ENCODE measurements at regions not wholly inside any gene's neighbourhood (a gene's known extent, or its start where the extent isn't known, plus 50 kb on each side); places are given as distances from the start of the nearest gene placed in this dataset.

GRCh38 chr20:7540923-7541322 lies 399.3 kb downstream of the HAO1 start:
- H3K4me1 ChIP-seq: no peaks in the 10 kb centered on the region
- no peaks in the 10 kb centered on the region for H3K36me3 ChIP-seq
- 85 to 88% methylated on average over 2 of the region's 2 CpGs for WGBS, 2 donors
- TF ChIP-seq EP300 (IDR thresholded peaks at IDR 0.05) (no peak), POLR2A (IDR thresholded peaks at IDR 0.05) (no peak)
- H3K27me3 ChIP-seq: no peaks in the 10 kb centered on the region
- no peak overlapping the region for H3K27ac ChIP-seq
- H3K4me3 ChIP-seq: no peak overlapping the region
- H3K9me3 ChIP-seq: no peaks in the 10 kb centered on the region
- DNase-seq (ENCODE audit: low spot score in 2 of 2): no peak

- no peaks in the 10 kb centered on the region for H3K36me3 ChIP-seq
- DNase-seq (ENCODE audit: low spot score in 2 of 2): no peak
- H3K4me3 ChIP-seq: no peak overlapping the region
- no peaks in the 10 kb centered on the region for H3K27me3 ChIP-seq
- 75 to 85% methylated on average over 3 of the region's 3 CpGs for WGBS, 2 donors
- TF ChIP-seq EP300 (IDR thresholded peaks at IDR 0.05): no peak
- no peak for TF ChIP-seq CTCF (IDR thresholded peaks at IDR 0.05)
- TF ChIP-seq POLR2A (IDR thresholded peaks at IDR 0.05): no peak
- H3K9me3 ChIP-seq: no peaks in the 10 kb centered on the region
- no peak overlapping the region for H3K27ac ChIP-seq
- H3K4me1 ChIP-seq: no peaks in the 10 kb centered on the region
Measured at GRCh38 chr20:7571101-7571500, 369.2 kb downstream of the HAO1 start.

GRCh38 chr20:7571521-7572055 lies 368.7 kb downstream of the HAO1 start:
- TF ChIP-seq EP300 (IDR thresholded peaks at IDR 0.05) (no peak), CTCF (IDR thresholded peaks at IDR 0.05) (no peak), POLR2A (IDR thresholded peaks at IDR 0.05) (no peak)
- H3K4me1 ChIP-seq: no peaks in the 10 kb centered on the region
- 51 to 62% methylated on average over 5 of the region's 5 CpGs for WGBS, 2 donors
- no peak for DNase-seq (ENCODE audit: low spot score in 2 of 2)
- no peaks in the 10 kb centered on the region for H3K36me3 ChIP-seq
- H3K27me3 ChIP-seq: no peaks in the 10 kb centered on the region
- H3K9me3 ChIP-seq: no peaks in the 10 kb centered on the region
- H3K27ac ChIP-seq: no peak overlapping the region
- no peak overlapping the region for H3K4me3 ChIP-seq

GRCh38 chr20:7579888-7580287 lies 360.4 kb downstream of the HAO1 start:
- H3K27ac ChIP-seq: no peak overlapping the region
- WGBS, 2 donors: 76 to 86% methylated on average over 3 of the region's 3 CpGs

GRCh38 chr20:7585126-7585679 lies 355.1 kb downstream of the HAO1 start:
- Histone ChIP-seq H3K27ac (no peak overlapping the region), H3K27me3 (no peaks in the 10 kb centered on the region), H3K4me3 (no peak overlapping the region), H3K9me3 (no peaks in the 10 kb centered on the region), H3K4me1 (no peaks in the 10 kb centered on the region), H3K36me3 (no peaks in the 10 kb centered on the region)
- 71 to 73% methylated on average over 6 of the region's 6 CpGs for WGBS, 2 donors
- no peak for DNase-seq (ENCODE audit: low spot score in 2 of 2)
- TF ChIP-seq CTCF (IDR thresholded peaks at IDR 0.05): no peak
- no peak for TF ChIP-seq EP300 (IDR thresholded peaks at IDR 0.05)
- no peak for TF ChIP-seq POLR2A (IDR thresholded peaks at IDR 0.05)

More at GRCh38 chr20:7579888-7580287, 360.4 kb downstream of the HAO1 start:
- DNase-seq (ENCODE audit: low spot score in 2 of 2): no peak
- H3K36me3 ChIP-seq: no peaks in the 10 kb centered on the region
- H3K9me3 ChIP-seq: no peaks in the 10 kb centered on the region
- H3K27me3 ChIP-seq: no peaks in the 10 kb centered on the region
- H3K4me1 ChIP-seq: no peaks in the 10 kb centered on the region
- TF ChIP-seq CTCF (IDR thresholded peaks at IDR 0.05) (no peak), POLR2A (IDR thresholded peaks at IDR 0.05) (no peak), EP300 (IDR thresholded peaks at IDR 0.05) (no peak)
- H3K4me3 ChIP-seq: no peak overlapping the region

All from tibial nerve (tissue), 4 donors.